ENCODE measurements at regions not wholly inside any gene's neighbourhood (a gene's known extent, or its start where the extent isn't known, plus 50 kb on each side); places are given as distances from the start of the nearest gene placed in this dataset.

GRCh38 chr3:5542472-5542871 is 355.0 kb downstream of the EDEM1 start:
- TF ChIP-seq GATA3 (IDR thresholded peaks at IDR 0.05; ENCODE audit: low read depth, low read length): no peak
- no peak for TF ChIP-seq GATA2 (IDR thresholded peaks at IDR 0.05; ENCODE audit: low read depth, low read length)
